ENCODE measurements at regions not wholly inside any gene's neighbourhood (a gene's known extent, or its start where the extent isn't known, plus 50 kb on each side); places are given as distances from the start of the nearest gene placed in this dataset.

DNA sequence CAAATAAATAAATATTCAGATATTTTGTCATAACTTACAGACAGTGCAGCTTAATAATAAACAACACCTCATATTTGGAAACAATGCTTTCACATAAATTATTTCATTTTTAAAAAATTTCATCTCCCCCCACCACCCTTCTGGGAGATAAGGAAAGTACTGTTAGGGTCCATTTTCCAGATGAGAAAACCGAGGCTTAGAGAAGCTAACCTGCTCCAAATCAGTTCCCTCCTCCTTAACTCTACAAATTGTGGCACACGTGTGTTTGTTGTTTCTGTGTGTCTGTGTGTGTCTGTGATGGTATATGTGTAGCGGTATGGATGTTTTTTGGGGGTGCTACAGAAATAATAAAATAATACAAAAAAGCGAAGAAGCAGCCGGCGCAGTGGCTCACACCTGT lies 54.2 kb upstream of the NAA20 start:
- Histone ChIP-seq H3K27ac (ENCODE audit: low read depth, low read length) (no peak overlapping the region), H2BK5ac (ENCODE audit: low read length) (no peak overlapping the region), H3K79me2 (ENCODE audit: control insufficient read depth, insufficient read depth, low read length) (no peaks in the 10 kb centered on the region), H3K23ac (ENCODE audit: low read length) (no peak overlapping the region), H3K4me2 (ENCODE audit: low read length) (no peak overlapping the region), H4K5ac (ENCODE audit: low read length) (no peak overlapping the region), H3K79me1 (ENCODE audit: low read length) (no peaks in the 10 kb centered on the region), H3K9ac (ENCODE audit: low read length) (no peak overlapping the region), H4K8ac (ENCODE audit: low read depth, low read length) (no peak overlapping the region), H3K4me3 (ENCODE audit: low read length) (no peak overlapping the region), H3K56ac (ENCODE audit: low read length) (no peak overlapping the region), H3K4ac (ENCODE audit: low read depth, low read length) (no peak overlapping the region), H3K18ac (ENCODE audit: low read length) (no peak overlapping the region), H3K36me3 (ENCODE audit: control insufficient read depth, insufficient read depth, low read length) (no peaks in the 10 kb centered on the region), H2BK120ac (ENCODE audit: low read depth, low read length) (no peak overlapping the region), H3K4me1 (ENCODE audit: control insufficient read depth, low read depth, low read length) (peaks cover 2% of the 10 kb centered on the region), H2BK15ac (replicated peaks; ENCODE audit: low read depth) (no peak overlapping the region), H3K27me3 (ENCODE audit: insufficient read depth, low read length, poor library complexity) (no peaks in the 10 kb centered on the region), H2AK5ac (ENCODE audit: low read length) (no peak overlapping the region)
- no CpG with 5 or more reads among the region's 6 CpGs for WGBS (ENCODE audit: extremely low coverage, insufficient coverage, low lambda C conversion rate)
- DNase-seq = no peak

DNA sequence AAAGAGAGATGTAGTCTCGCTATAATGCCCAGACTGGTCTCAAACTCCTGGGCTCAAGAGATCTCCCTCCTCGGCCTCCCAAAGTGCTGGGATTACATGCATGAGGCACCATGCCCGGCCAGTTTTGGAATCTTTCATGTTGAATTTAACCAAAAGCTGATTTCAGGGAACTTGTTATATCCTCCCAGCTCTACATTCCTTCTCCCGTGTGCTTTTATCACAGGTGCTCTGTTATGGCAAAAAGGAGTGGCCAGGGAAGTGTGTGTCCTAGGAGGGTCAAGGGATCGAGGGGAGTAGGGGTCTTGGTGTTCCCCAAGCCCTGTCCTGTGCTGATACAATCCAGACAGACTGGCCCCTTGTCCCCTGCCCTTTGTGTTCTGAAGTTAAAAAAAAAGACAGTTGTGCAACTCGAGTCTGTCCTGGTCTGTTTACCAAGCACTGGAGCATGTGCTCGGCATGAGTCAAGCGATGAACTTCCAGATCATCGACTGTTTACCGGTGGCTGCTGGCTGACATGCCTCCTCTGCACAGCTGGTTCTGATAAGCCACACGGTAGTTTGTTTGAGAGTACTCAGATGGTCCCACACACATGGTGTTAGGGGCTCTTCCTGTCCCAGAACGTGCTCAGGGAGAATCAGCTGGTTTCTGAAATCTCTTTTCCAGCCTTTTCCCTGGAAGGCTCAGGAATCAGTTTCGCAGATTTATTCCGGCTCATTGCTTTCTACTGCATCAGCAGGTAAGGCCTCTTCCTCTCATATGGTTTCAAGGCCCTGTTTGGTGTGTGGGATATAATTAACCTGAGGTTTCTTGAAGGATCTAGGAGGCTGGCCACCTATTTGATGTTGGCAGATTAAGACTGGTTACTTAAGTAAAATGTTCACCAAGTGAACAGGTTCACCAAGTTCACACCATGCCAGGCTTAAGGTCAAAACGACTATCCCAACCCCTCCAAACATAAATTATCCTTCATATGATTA lies 52.6 kb upstream of the NAA20 start:
- Histone ChIP-seq H3K18ac (ENCODE audit: low read length) (no peak overlapping the region), H3K79me2 (ENCODE audit: control insufficient read depth, insufficient read depth, low read length) (no peaks in the 10 kb centered on the region), H3K79me1 (ENCODE audit: low read length) (no peaks in the 10 kb centered on the region), H3K23ac (ENCODE audit: low read length) (no peak overlapping the region), H3K27me3 (ENCODE audit: insufficient read depth, low read length, poor library complexity) (no peaks in the 10 kb centered on the region), H3K4me3 (ENCODE audit: low read length) (no peak overlapping the region), H3K56ac (ENCODE audit: low read length) (no peak overlapping the region), H2BK5ac (ENCODE audit: low read length) (no peak overlapping the region), H2BK120ac (ENCODE audit: low read depth, low read length) (no peak overlapping the region), H3K9ac (ENCODE audit: low read length) (no peak overlapping the region), H3K4ac (ENCODE audit: low read depth, low read length) (no peak overlapping the region), H3K27ac (ENCODE audit: low read depth, low read length) (no peak overlapping the region), H3K4me1 (ENCODE audit: control insufficient read depth, low read depth, low read length) (no peaks in the 10 kb centered on the region), H3K4me2 (ENCODE audit: low read length) (no peak overlapping the region), H2BK15ac (replicated peaks; ENCODE audit: low read depth) (no peak overlapping the region), H3K36me3 (ENCODE audit: control insufficient read depth, insufficient read depth, low read length) (no peaks in the 10 kb centered on the region), H4K8ac (ENCODE audit: low read depth, low read length) (no peak overlapping the region), H4K5ac (ENCODE audit: low read length) (no peak overlapping the region), H2AK5ac (ENCODE audit: low read length) (no peak overlapping the region)
- no CpG with 5 or more reads among the region's 15 CpGs for WGBS (ENCODE audit: extremely low coverage, insufficient coverage, low lambda C conversion rate)
- DNase-seq = no peak

DNA sequence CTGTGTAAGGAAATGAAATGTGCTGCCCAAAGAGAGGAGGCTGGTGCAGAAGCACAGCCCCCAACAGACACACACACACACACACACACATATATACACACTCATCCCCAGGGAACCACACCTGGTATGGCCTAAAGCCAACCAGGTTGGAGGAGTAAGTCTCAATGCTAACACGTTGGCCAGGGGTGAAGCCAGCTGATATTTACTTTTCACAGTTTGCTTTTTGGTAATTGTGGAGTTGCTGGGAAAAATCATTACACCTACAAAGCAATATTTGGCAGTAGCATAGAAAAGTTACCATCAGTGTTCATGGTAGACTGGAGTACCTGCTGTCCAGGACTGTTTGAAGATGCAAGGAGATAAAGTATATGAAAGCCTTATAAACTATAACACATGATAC lies 50.3 kb upstream of the NAA20 start:
- Histone ChIP-seq H3K27me3 (ENCODE audit: insufficient read depth, low read length, poor library complexity) (no peaks in the 10 kb centered on the region), H3K79me1 (ENCODE audit: low read length) (no peaks in the 10 kb centered on the region), H2BK15ac (replicated peaks; ENCODE audit: low read depth) (no peak overlapping the region), H2BK120ac (ENCODE audit: low read depth, low read length) (no peak overlapping the region), H3K36me3 (ENCODE audit: control insufficient read depth, insufficient read depth, low read length) (no peaks in the 10 kb centered on the region), H2BK5ac (ENCODE audit: low read length) (no peak overlapping the region), H3K27ac (ENCODE audit: low read depth, low read length) (no peak overlapping the region), H3K18ac (ENCODE audit: low read length) (no peak overlapping the region), H3K56ac (ENCODE audit: low read length) (no peak overlapping the region), H2AK5ac (ENCODE audit: low read length) (no peak overlapping the region), H4K5ac (ENCODE audit: low read length) (no peak overlapping the region), H3K79me2 (ENCODE audit: control insufficient read depth, insufficient read depth, low read length) (no peaks in the 10 kb centered on the region), H3K4me3 (ENCODE audit: low read length) (no peak overlapping the region), H3K4me1 (ENCODE audit: control insufficient read depth, low read depth, low read length) (no peaks in the 10 kb centered on the region), H3K9ac (ENCODE audit: low read length) (no peak overlapping the region), H3K4ac (ENCODE audit: low read depth, low read length) (no peak overlapping the region), H3K23ac (ENCODE audit: low read length) (no peak overlapping the region), H4K8ac (ENCODE audit: low read depth, low read length) (no peak overlapping the region), H3K4me2 (ENCODE audit: low read length) (no peak overlapping the region)
- no CpG with 5 or more reads among the region's 1 CpG for WGBS (ENCODE audit: extremely low coverage, insufficient coverage, low lambda C conversion rate)
- no peak for DNase-seq
